Osteocyte (in vitro differentiated cells): ENCODE measurements at regions not wholly inside any gene's neighbourhood (a gene's known extent, or its start where the extent isn't known, plus 50 kb on each side); places are given as distances from the start of the nearest gene placed in this dataset.

Experiments
- DNase-seq: peaks from one replicate; pipeline ENCODE4 v3.0.0; 2021; ENCODE audit warnings: mixed read lengths; ENCODE audit not compliant: unreplicated experiment; ENCODE audit errors: extremely low spot score
- H3K27ac Mint-ChIP-seq: one replicate; pipeline ENCODE4 v1.8.0; 2021; ENCODE audit warnings: mild to moderate bottlenecking, mixed read lengths; ENCODE audit not compliant: unreplicated experiment
- H3K27me3 Mint-ChIP-seq: one replicate; pipeline ENCODE4 v1.8.0; 2021; ENCODE audit warnings: mixed read lengths; ENCODE audit not compliant: unreplicated experiment
- H3K36me3 Mint-ChIP-seq: one replicate; pipeline ENCODE4 v1.8.0; 2021; ENCODE audit warnings: mixed read lengths; ENCODE audit not compliant: unreplicated experiment
- H3K4me1 Mint-ChIP-seq: one replicate; pipeline ENCODE4 v1.8.0; 2021; ENCODE audit warnings: mixed read lengths; ENCODE audit not compliant: unreplicated experiment
- H3K4me3 Mint-ChIP-seq: one replicate; pipeline ENCODE4 v1.8.0; 2021; ENCODE audit warnings: mild to moderate bottlenecking, moderate library complexity, mixed read lengths; ENCODE audit not compliant: unreplicated experiment
- H3K9me3 Mint-ChIP-seq: one replicate; pipeline ENCODE4 v1.8.0; 2021; ENCODE audit warnings: mixed read lengths; ENCODE audit not compliant: unreplicated experiment
- TF ChIP-seq, protein P1 (sequence below): fragments of 200-600 bp; sonication (generic); IDR thresholded peaks from 2 replicates; pipeline ENCODE4 v1.5.0; 2021; ENCODE audit warnings: antibody characterized with exemption, mild to moderate bottlenecking, moderate library complexity

DNA sequence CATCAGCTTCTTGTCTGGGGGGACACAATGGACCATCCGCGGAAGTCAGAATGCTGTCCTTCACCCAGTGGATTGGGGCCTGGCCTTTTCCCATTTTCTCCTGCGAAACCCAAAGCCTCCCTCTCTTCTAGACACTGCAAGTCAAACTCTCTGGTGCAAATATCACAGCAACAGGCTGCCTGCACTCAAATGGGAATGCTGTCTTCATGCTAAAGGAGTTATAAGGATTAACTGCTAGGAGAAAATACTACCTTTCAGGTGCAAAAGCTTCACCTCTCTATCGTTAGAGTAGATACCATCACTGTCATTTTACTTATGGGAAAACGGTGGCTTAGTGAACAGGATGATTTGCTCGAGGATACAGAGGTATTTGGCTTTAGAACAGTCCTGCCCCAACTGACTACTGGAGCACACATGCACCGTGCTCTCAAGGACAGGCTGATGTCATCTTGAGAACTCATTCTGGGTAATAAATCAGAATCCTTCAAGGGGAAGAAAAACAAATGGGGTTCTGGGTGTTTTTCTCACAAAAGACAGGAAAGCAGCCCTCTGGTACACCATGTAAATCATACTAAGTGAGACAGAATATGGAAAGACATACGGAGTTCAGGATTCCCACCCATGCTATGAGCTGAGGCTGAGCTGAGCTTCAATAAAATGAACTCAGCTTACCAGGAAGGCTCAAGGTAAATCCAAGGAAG lies 100.9 kb downstream of the SAMD9 start:
- DNase-seq: no peak
- no peaks in the 10 kb centered on the region for H3K9me3 Mint-ChIP-seq
- no peaks in the 10 kb centered on the region for H3K27me3 Mint-ChIP-seq
- H3K27ac Mint-ChIP-seq: peak overlapping the region; percentile 83
- H3K36me3 Mint-ChIP-seq: no peaks in the 10 kb centered on the region
- no peak overlapping the region for H3K4me3 Mint-ChIP-seq
- H3K4me1 Mint-ChIP-seq: peaks cover 33% of the 10 kb centered on the region
- TF ChIP-seq, protein P1, sequence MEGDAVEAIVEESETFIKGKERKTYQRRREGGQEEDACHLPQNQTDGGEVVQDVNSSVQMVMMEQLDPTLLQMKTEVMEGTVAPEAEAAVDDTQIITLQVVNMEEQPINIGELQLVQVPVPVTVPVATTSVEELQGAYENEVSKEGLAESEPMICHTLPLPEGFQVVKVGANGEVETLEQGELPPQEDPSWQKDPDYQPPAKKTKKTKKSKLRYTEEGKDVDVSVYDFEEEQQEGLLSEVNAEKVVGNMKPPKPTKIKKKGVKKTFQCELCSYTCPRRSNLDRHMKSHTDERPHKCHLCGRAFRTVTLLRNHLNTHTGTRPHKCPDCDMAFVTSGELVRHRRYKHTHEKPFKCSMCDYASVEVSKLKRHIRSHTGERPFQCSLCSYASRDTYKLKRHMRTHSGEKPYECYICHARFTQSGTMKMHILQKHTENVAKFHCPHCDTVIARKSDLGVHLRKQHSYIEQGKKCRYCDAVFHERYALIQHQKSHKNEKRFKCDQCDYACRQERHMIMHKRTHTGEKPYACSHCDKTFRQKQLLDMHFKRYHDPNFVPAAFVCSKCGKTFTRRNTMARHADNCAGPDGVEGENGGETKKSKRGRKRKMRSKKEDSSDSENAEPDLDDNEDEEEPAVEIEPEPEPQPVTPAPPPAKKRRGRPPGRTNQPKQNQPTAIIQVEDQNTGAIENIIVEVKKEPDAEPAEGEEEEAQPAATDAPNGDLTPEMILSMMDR: no peak

DNA sequence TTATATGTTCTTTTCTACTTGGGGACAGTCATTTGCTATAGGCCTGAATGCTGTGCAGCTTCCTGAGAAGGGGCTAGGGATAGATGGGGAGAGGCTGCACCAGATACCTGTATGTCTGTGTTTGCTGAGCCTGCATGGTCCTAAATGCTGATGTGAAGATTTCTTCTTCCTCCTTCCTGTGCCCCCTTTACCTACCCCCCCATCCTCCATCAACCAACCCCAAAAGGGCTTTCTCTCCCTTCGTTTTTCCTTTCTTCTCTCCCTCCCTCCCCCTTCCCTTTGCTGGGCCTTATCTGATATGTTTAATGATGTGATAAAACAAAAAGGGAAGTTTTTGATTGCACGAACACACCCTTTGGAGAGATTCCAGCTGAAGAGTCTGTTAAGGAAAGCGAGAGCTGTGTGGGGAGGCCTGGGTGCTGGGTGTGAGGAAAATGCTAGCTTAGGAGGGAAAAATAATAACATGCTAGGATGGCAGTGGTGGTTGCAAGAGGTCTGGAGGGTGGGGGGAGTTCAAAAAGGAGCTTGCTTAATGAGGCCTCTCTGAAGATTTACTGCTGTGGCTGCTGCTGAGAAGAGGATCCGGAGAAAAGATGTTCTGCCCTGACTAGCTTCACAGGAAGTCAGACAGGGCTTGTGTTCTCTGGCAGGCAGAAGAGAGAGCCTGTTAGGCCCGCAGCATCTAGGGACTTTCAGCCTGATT lies 101.8 kb downstream of the SAMD9 start:
- H3K9me3 Mint-ChIP-seq: no peaks in the 10 kb centered on the region
- no peaks in the 10 kb centered on the region for H3K27me3 Mint-ChIP-seq
- H3K4me1 Mint-ChIP-seq: peaks cover 35% of the 10 kb centered on the region
- DNase-seq: no peak
- TF ChIP-seq, protein P1: no peak
- no peaks in the 10 kb centered on the region for H3K36me3 Mint-ChIP-seq
- H3K27ac Mint-ChIP-seq: peak overlapping the region; percentile 83
- H3K4me3 Mint-ChIP-seq: no peak overlapping the region

DNA sequence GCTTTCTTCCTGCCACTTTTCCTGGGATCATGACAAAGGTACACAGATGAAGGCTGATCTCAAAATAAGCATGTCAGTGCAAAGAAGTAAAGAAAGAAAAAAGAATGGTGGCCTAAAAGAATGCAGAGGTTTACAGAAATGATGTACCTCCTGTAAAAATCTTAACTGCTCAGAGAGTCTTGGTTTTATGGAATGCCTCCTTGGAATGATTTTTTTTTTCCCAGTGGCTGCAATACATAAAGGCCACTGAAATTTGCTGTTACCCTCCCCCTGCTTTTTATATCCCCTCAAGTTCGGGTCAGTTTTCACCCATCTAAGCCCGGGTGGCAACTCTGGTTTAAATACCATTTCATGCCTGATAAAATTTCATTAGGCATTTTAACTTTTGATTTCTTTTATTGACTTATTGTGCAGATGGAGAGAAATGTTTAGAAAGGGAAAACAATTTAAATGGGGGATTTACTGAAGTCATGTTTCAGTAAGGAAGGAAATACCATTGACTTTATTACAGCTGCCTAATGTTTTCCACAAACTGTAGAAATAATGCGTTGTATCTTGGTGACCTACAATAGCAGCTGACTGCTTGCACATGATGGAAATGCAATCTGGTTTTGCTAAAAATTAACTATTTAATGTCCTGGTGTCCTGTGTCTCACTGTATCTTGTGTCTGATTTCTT lies 102.5 kb downstream of the SAMD9 start:
- Mint-ChIP-seq H3K4me3 (no peak overlapping the region), H3K9me3 (no peaks in the 10 kb centered on the region), H3K27me3 (no peaks in the 10 kb centered on the region), H3K36me3 (no peaks in the 10 kb centered on the region), H3K27ac (peak overlapping the region; percentile 83), H3K4me1 (peaks cover 35% of the 10 kb centered on the region)
- no peak for DNase-seq
- TF ChIP-seq, protein P1: no peak

DNA sequence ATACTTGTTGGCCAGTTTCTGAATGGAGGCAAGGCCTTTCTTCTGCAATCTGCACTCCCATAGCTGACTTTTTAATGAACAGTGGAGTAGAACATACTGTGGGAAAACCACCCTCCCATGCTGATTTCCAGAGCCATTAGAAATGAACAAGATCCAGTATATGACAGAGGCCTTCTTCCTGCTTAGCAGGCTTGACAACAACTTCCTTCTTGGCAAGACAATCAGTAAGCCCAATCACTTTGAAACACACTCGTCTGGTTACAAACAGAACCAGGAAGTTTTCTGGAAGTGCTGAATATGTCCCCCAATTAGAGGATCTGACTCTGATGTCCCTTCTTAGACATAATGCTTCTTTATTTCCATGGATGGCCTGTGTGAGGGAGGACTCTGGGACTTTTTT lies 103.4 kb downstream of the SAMD9 start:
- peak overlapping the region; percentile 83 for H3K27ac Mint-ChIP-seq
- peaks cover 35% of the 10 kb centered on the region for H3K4me1 Mint-ChIP-seq
- TF ChIP-seq, protein P1: no peak
- H3K36me3 Mint-ChIP-seq: no peaks in the 10 kb centered on the region
- H3K9me3 Mint-ChIP-seq: no peaks in the 10 kb centered on the region
- no peaks in the 10 kb centered on the region for H3K27me3 Mint-ChIP-seq
- DNase-seq: no peak
- H3K4me3 Mint-ChIP-seq: no peak overlapping the region
